CD4-positive, alpha-beta T cell (primary cell): ENCODE measurements at regions not wholly inside any gene's neighbourhood (a gene's known extent, or its start where the extent isn't known, plus 50 kb on each side); places are given as distances from the start of the nearest gene placed in this dataset.

Source experiments
- ATAC-seq: fragments of 200-7000 bp; cut with Tn5 transposase; one replicate; pipeline ENCODE4 v1.10.0; 2022; ENCODE audit warnings: mild to moderate bottlenecking; ENCODE audit not compliant: poor library complexity
- CTCF ChIA-PET: fragments of 350-600 bp; sonication (Branson Sonifier 250); formaldehyde crosslinking; loops from one replicate; lab custom pipeline; 2021; ENCODE audit warnings: antibody characterized with exemption, inconsistent platforms; lab: Charles Lee
- POLR2A ChIA-PET: fragments of 350-600 bp; sonication (Branson Sonifier 250); formaldehyde crosslinking; loops from one replicate; lab custom pipeline; 2021; ENCODE audit warnings: antibody characterized with exemption, inconsistent platforms; lab: Charles Lee
- DNase-seq, 14 experiments: peaks; one replicate each; pipeline ENCODE4 v3.0.0-alpha.2; 2013 to 2020; ENCODE audit warnings: mixed read lengths in 2 of 14
- H3K27ac ChIP-seq, 2 donors: one replicate each; pipeline versions ENCODE4 v1.5.1 to v1.7.0; 2013; ENCODE audit warnings: low read length in 2 of 2, low read depth in 1 of 2, mild to moderate bottlenecking in 1 of 2
- H3K27me3 ChIP-seq, 2 experiments: 1 replicate in 1 of 2; 2 replicates in 1 of 2; pipeline versions ENCODE4 v1.6.1 to v1.7.0; 2013; ENCODE audit warnings: low read length in 2 of 2, control low read depth in 1 of 2, mild to moderate bottlenecking in 1 of 2, moderate library complexity in 1 of 2; ENCODE audit not compliant: insufficient read depth in 2 of 2, control insufficient read depth in 1 of 2
- H3K36me3 ChIP-seq: one replicate; pipeline ENCODE4 v1.6.1; 2013; ENCODE audit warnings: low read length, control low read depth; ENCODE audit not compliant: insufficient read depth
- H3K4me1 ChIP-seq: one replicate; pipeline ENCODE4 v1.6.1; 2013; ENCODE audit warnings: low read length, control low read depth; ENCODE audit not compliant: insufficient read depth
- H3K4me3 ChIP-seq: one replicate; pipeline ENCODE4 v1.5.1; 2013; ENCODE audit warnings: mild to moderate bottlenecking, low read length, moderate library complexity
- H3K9me3 ChIP-seq, 2 experiments: 1 replicate in 1 of 2; 2 replicates in 1 of 2; pipeline versions ENCODE4 v1.6.1 to v1.7.0; 2013; ENCODE audit warnings: low read length in 2 of 2, mild to moderate bottlenecking in 2 of 2, control low read depth in 1 of 2, moderate library complexity in 1 of 2; ENCODE audit not compliant: control insufficient read depth in 1 of 2, insufficient read depth in 1 of 2
- H3K27ac Mint-ChIP-seq: one replicate; pipeline ENCODE4 v1.8.0; 2020; ENCODE audit warnings: mixed read lengths
- H3K27me3 Mint-ChIP-seq: one replicate; pipeline ENCODE4 v1.8.0; 2021; ENCODE audit warnings: mixed read lengths
- H3K36me3 Mint-ChIP-seq: one replicate; pipeline ENCODE4 v1.8.0; 2021; ENCODE audit warnings: low read depth, mixed read lengths
- H3K4me1 Mint-ChIP-seq: one replicate; pipeline ENCODE4 v1.8.0; 2021; ENCODE audit warnings: low read depth, mixed read lengths
- H3K4me3 Mint-ChIP-seq: one replicate; pipeline ENCODE4 v1.8.0; 2020; ENCODE audit warnings: mild to moderate bottlenecking, mixed read lengths
- H3K9me3 Mint-ChIP-seq: one replicate; pipeline ENCODE4 v1.8.0; 2020; ENCODE audit warnings: mixed read lengths
- CTCF ChIP-seq: fragments of 200-600 bp; IDR thresholded peaks from one replicate; pipeline ENCODE4 v1.8.0; 2022; ENCODE audit warnings: antibody characterized with exemption, mild to moderate bottlenecking
- intact Hi-C, 2 experiments: fragments of 100-400 bp; cut with DNase I in 1 of 2; cut with micrococcal nuclease in 1 of 2; formaldehyde crosslinking; loops; one replicate each; pipeline versions ENCODE4 v1.15.1 to v1.9.0; 2023 to 2025; cut with DNase I, micrococcal nuclease

GRCh38 chr22:49541693-49542230 lies 285.9 kb downstream of the BRD1 start:
- no peak for ATAC-seq
- Histone ChIP-seq H3K27ac (no peak overlapping the region), H3K36me3 (no peaks in the 10 kb centered on the region), H3K27me3 (no peaks in the 10 kb centered on the region), H3K4me1 (no peaks in the 10 kb centered on the region), H3K9me3 (peaks cover 0 to 5% of the 10 kb centered on the region in 2 experiments), H3K4me3 (no peak overlapping the region)
- Mint-ChIP-seq H3K27me3 (no peaks in the 10 kb centered on the region), H3K27ac (no peak overlapping the region), H3K9me3 (no peaks in the 10 kb centered on the region), H3K4me1 (no peaks in the 10 kb centered on the region), H3K36me3 (peaks cover 6% of the 10 kb centered on the region), H3K4me3 (no peak overlapping the region)
- POLR2A ChIA-PET: no interaction called here
- peak in 1 of 14 experiments; percentile 23 for DNase-seq
- CTCF ChIA-PET: no interaction called here
- no peak for TF ChIP-seq CTCF
- intact Hi-C loops: no loop called here

DNA sequence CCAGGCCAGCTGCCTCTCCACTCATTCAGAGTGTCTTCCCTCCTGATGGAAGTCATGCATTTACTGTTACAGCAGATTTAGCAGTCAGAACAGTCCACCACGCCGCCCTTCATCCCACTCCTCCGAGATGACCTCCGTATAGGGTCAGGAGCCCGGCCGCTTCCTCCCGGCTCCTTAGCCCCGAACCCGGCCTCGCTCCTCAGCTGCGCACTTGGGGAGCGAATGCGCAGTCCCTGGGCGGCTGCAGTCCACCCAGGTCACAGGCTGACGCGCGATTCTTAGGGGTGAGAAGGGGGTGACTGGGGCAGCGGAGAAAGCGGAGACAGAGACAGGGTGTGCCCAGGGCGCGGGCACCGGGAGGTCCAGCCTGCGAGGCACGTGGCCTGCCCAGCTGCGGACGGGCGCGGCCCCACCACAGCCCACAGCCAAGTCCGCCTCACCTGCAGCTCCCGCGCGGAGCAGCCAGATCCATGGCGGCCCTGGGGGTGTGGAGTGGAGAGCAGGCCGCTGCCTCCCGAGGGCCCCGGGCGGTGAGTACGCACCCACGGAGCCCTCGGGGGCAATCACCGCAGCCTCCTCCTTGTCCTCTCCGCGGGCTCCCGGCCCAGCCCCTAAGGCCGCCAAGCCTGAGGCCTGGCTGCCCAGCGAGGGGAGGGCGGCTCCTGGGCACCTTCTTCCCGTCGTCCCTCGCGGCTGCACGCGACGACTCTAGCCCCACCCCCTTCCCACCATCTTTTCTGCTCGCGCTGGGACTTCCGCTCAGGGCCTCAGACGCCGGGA lies 286.6 kb downstream of the BRD1 start:
- no peak overlapping the region for H3K27ac ChIP-seq
- H3K4me3 ChIP-seq: no peak overlapping the region
- ATAC-seq (no peak), DNase-seq (peak in 1 of 14 experiments; percentile 24)
- no peaks in the 10 kb centered on the region for H3K36me3 ChIP-seq
- CTCF ChIA-PET: no interaction called here
- no peaks in the 10 kb centered on the region for H3K4me1 ChIP-seq
- Mint-ChIP-seq H3K9me3 (no peaks in the 10 kb centered on the region), H3K4me3 (no peak overlapping the region), H3K27me3 (no peaks in the 10 kb centered on the region), H3K4me1 (no peaks in the 10 kb centered on the region), H3K27ac (no peak overlapping the region), H3K36me3 (peaks cover 6% of the 10 kb centered on the region)
- intact Hi-C loops: no loop called here
- H3K27me3 ChIP-seq: no peaks in the 10 kb centered on the region
- POLR2A ChIA-PET: no interaction called here
- no peak for TF ChIP-seq CTCF
- H3K9me3 ChIP-seq: no peaks in the 10 kb centered on the region

DNA sequence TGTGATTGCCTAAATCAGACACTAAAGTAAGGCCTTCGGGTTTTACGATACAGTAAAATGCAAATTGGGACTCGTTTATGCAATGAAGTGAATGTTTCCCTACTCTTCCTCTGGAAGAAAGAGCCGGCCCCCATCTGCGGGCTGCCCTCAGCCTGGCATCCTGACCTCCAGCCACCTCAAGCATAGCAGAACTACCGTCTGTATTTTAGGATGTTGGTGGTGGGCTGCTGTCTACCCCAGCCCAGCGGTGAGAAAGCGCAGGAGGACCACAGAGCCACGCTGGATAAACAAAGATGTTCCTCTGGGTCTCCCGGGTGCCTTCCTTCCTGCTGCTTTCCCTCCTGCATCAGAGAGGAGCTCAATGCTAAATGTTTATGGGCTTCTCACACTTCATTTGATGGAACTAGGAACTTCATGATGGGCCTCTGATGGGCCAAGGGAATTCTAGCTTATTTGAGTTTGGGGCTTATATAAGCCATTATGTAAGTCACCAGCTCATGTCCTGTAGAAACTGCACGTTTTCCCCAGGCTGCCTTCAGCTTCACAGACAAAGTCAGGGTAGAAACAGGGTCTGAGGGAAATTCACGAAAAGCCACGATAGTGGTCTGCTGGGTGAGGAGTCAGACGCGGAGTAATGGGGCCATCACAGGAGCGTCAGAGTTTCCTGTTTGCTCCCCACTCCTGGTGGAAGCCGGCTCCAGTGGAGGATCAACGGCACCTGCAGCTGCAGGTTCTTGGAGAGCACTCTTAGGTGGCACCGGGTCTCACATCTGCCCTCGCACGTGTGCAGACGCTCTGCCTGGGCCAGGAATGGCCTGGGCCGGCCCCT lies 287.4 kb downstream of the BRD1 start:
- no peak overlapping the region for H3K4me3 Mint-ChIP-seq
- H3K9me3 ChIP-seq: no peaks in the 10 kb centered on the region
- no peak overlapping the region for H3K27ac ChIP-seq
- no peak for TF ChIP-seq CTCF
- H3K4me1 Mint-ChIP-seq: no peaks in the 10 kb centered on the region
- no peak for DNase-seq
- H3K4me3 ChIP-seq: no peak overlapping the region
- ChIA-PET CTCF (no interaction called here), POLR2A (no interaction called here)
- H3K36me3 ChIP-seq: no peaks in the 10 kb centered on the region
- no peaks in the 10 kb centered on the region for H3K27me3 ChIP-seq
- H3K4me1 ChIP-seq: no peaks in the 10 kb centered on the region
- H3K27me3 Mint-ChIP-seq: no peaks in the 10 kb centered on the region
- no peaks in the 10 kb centered on the region for H3K9me3 Mint-ChIP-seq
- peaks cover 6% of the 10 kb centered on the region for H3K36me3 Mint-ChIP-seq
- ATAC-seq: no peak
- intact Hi-C loops: no loop called here
- no peak overlapping the region for H3K27ac Mint-ChIP-seq
